Activated B cell treated with CpG ODN at 0.5 μM for 24 hours (primary cell): ENCODE measurements at regions not wholly inside any gene's neighbourhood (a gene's known extent, or its start where the extent isn't known, plus 50 kb on each side); places are given as distances from the start of the nearest gene placed in this dataset.

Experiments used
- ATAC-seq: fragments of 200-7000 bp; cut with Tn5 transposase; one replicate; pipeline ENCODE4 v1.10.0; 2021; ENCODE audit warnings: low read depth, mild to moderate bottlenecking, moderate library complexity
- CTCF ChIA-PET: fragments of 350-600 bp; sonication (Branson Sonifier 250); formaldehyde crosslinking; loops from one replicate; lab custom pipeline; 2021; ENCODE audit warnings: antibody characterized with exemption; lab: Charles Lee
- POLR2A ChIA-PET: fragments of 350-600 bp; sonication (Branson Sonifier 250); formaldehyde crosslinking; loops from one replicate; lab custom pipeline; 2021; ENCODE audit warnings: antibody characterized with exemption; lab: Charles Lee
- DNase-seq: peaks from one replicate; pipeline ENCODE4 v3.0.0; 2022
- H3K27ac Mint-ChIP-seq: one replicate; pipeline ENCODE4 v1.8.0; 2020; ENCODE audit warnings: mixed read lengths
- H3K27me3 Mint-ChIP-seq: one replicate; pipeline ENCODE4 v1.8.0; 2021; ENCODE audit warnings: mixed read lengths
- H3K36me3 Mint-ChIP-seq: one replicate; pipeline ENCODE4 v1.8.0; 2021; ENCODE audit warnings: low read depth, mixed read lengths
- H3K4me1 Mint-ChIP-seq: one replicate; pipeline ENCODE4 v1.8.0; 2021; ENCODE audit warnings: mixed read lengths
- H3K4me3 Mint-ChIP-seq: one replicate; pipeline ENCODE4 v1.8.0; 2020; ENCODE audit warnings: mild to moderate bottlenecking, mixed read lengths
- H3K9me3 Mint-ChIP-seq: one replicate; pipeline ENCODE4 v1.8.0; 2020; ENCODE audit warnings: mixed read lengths
- intact Hi-C: fragments of 100-400 bp; cut with micrococcal nuclease; formaldehyde crosslinking; loops from one replicate; pipeline ENCODE4 v1.15.1; 2024
- TF ChIP-seq, protein P1 (sequence below): fragments of 200-600 bp; IDR thresholded peaks from one replicate; pipeline ENCODE4 v1.8.0; 2022; ENCODE audit warnings: antibody characterized with exemption, mild to moderate bottlenecking

DNA sequence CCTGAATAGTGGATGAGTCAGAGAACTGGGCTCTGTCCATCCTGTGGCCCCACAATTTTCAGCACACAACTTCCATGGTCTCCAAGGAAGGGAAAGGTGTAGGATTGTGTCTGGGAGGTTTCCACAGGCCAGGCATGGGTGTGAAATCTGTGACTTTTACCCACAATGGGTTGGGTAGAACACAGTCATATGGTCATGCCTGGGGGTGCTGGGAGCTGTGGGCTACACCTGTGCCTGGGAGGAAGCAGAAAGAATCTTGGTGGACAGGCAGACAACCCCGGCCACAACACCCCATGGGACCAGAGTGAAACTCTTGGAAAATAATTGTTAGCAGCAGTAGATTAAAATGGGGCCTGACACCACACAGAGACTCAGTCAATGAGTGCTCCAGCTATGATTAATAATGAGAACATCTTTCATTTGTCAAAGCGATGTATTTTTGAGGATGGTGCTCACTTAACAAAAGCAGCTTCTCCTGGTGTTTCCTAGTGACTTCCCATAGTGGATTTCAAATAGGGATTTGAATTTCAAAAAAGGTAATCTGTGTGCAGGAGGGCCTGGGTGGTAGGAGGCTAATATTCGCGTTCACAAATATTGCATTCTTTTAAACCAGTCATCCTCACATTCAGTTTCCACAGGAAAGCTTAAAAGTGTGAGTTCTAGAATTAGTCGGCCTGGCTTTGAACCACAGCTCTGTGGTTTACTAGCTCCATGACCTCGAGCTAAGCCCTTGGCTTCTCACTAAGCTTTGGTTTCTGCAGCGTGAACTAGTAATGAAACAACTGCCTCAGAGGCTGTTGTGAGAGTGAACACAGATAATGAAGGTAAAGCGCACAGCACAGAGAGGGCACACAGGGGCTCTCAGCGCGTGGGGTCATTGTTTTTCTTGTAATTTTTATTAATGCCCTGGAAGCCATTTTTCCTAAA is 89.3 kb upstream of the UQCRFS1 start:
- Mint-ChIP-seq H3K27ac (no peak overlapping the region), H3K4me3 (no peak overlapping the region), H3K9me3 (no peaks in the 10 kb centered on the region), H3K36me3 (no peaks in the 10 kb centered on the region), H3K4me1 (no peaks in the 10 kb centered on the region), H3K27me3 (no peaks in the 10 kb centered on the region)
- CTCF ChIA-PET: no interaction called here
- TF ChIP-seq, protein P1, sequence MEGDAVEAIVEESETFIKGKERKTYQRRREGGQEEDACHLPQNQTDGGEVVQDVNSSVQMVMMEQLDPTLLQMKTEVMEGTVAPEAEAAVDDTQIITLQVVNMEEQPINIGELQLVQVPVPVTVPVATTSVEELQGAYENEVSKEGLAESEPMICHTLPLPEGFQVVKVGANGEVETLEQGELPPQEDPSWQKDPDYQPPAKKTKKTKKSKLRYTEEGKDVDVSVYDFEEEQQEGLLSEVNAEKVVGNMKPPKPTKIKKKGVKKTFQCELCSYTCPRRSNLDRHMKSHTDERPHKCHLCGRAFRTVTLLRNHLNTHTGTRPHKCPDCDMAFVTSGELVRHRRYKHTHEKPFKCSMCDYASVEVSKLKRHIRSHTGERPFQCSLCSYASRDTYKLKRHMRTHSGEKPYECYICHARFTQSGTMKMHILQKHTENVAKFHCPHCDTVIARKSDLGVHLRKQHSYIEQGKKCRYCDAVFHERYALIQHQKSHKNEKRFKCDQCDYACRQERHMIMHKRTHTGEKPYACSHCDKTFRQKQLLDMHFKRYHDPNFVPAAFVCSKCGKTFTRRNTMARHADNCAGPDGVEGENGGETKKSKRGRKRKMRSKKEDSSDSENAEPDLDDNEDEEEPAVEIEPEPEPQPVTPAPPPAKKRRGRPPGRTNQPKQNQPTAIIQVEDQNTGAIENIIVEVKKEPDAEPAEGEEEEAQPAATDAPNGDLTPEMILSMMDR: no peak
- intact Hi-C loops: no loop called here
- DNase-seq (no peak), ATAC-seq (no peak)
- POLR2A ChIA-PET: no interaction called here

DNA sequence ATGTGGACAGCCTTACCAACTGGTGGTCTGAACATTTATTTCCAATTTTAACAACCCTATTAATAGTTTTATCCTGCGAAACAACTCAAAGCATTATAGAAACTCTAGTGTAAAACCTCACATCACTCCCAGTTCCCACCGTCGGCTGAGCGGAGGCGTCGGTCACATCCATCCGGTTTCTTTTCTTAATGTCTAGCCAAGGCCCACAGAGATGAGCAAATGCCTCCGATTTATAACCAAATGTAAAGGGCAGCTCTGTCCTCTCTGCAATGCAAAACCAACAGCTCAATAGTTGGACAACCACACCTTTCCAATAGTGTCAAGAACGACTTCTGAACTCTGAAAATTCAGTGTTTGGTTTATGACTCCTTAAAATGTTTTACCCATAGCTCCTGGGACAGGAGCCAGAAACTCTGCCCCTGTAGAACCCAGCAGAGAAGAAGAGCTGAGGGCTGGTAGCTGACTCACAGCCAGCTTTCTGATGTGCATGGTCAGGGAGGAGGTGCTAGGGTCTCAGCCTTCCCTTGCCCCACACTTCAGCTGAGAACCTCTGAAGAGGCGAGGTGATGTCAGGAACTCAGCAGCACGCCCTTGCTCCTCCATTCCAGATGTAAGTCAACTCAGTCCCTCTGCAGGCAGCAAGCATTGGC is 90.2 kb upstream of the UQCRFS1 start:
- H3K4me1 Mint-ChIP-seq: no peaks in the 10 kb centered on the region
- no peaks in the 10 kb centered on the region for H3K27me3 Mint-ChIP-seq
- ATAC-seq (no peak), DNase-seq (no peak)
- TF ChIP-seq, protein P1: no peak
- H3K4me3 Mint-ChIP-seq: no peak overlapping the region
- no peaks in the 10 kb centered on the region for H3K9me3 Mint-ChIP-seq
- no peaks in the 10 kb centered on the region for H3K36me3 Mint-ChIP-seq
- CTCF ChIA-PET: no interaction called here
- H3K27ac Mint-ChIP-seq: no peak overlapping the region
- intact Hi-C loops: no loop called here
- POLR2A ChIA-PET: no interaction called here

DNA sequence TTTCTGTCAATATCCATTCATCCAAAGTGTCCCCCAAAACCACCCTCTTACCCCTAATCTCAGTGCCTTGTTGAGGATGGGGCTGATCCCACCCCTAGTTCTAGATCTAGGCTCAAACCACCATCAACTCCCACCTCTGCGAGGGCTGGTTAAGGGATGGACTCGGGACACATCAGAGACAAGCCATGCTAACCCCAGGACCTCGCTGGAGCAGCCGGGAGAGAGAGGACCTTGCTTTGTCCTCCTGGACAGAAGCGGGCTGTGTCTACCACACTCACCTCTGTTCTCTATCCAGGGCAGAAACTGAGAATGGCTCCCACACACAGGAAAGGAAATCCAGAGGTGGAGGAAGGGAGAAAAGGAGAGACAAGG is 90.8 kb upstream of the UQCRFS1 start:
- Mint-ChIP-seq H3K36me3 (no peaks in the 10 kb centered on the region), H3K4me1 (no peaks in the 10 kb centered on the region), H3K27ac (no peak overlapping the region), H3K27me3 (no peaks in the 10 kb centered on the region), H3K4me3 (no peak overlapping the region), H3K9me3 (no peaks in the 10 kb centered on the region)
- ATAC-seq (no peak), DNase-seq (no peak)
- TF ChIP-seq, protein P1: no peak
- POLR2A ChIA-PET: no interaction called here
- CTCF ChIA-PET: no interaction called here
- intact Hi-C loops: no loop called here

DNA sequence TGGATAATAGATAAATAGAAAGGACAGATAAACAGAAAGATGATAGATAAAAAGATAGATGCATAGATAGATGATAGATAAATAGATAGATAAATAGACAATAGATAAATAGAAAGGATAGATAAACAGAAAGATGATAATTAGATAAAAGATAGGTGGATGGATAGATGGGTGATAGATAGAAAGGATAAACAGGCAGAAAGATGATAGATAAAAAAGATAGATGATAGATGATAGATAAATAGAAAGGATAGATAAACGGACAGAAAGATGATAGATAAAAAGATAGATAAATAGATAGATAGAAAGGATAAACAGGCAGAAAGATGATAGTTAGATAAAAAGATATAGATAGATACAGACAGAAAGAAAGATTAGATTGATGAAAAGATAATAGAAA is 92.3 kb upstream of the UQCRFS1 start:
- H3K4me1 Mint-ChIP-seq: no peaks in the 10 kb centered on the region
- CTCF ChIA-PET: no interaction called here
- no peak for ATAC-seq

More for the DNA sequence above, 92.3 kb upstream of the UQCRFS1 start:
- intact Hi-C loops: no loop called here
- DNase-seq: no peak
- Mint-ChIP-seq H3K27ac (no peak overlapping the region), H3K36me3 (no peaks in the 10 kb centered on the region), H3K27me3 (peaks cover 4% of the 10 kb centered on the region), H3K4me3 (no peak overlapping the region), H3K9me3 (no peaks in the 10 kb centered on the region)
- POLR2A ChIA-PET: no interaction called here
- TF ChIP-seq, protein P1: no peak
